ENCODE measurements at regions not wholly inside any gene's neighbourhood (a gene's known extent, or its start where the extent isn't known, plus 50 kb on each side); places are given as distances from the start of the nearest gene placed in this dataset.

GRCh38 chr14:88999137-88999536, 174.7 kb downstream of the TTC8 start:
- Histone ChIP-seq H3K9me2 (replicated peaks; ENCODE audit: low read depth, low read length) (no peaks in the 10 kb centered on the region), H3F3A (ENCODE audit: low read depth) (no peaks in the 10 kb centered on the region), H3K36me3 (ENCODE audit: insufficient read depth, low read length) (no peaks in the 10 kb centered on the region), H3K4me3 (ENCODE audit: low read length, poor library complexity, severe bottlenecking) (no peak overlapping the region), H3K79me2 (ENCODE audit: insufficient read depth, low read length) (no peaks in the 10 kb centered on the region), H3K9ac (ENCODE audit: low read depth, low read length, poor library complexity, severe bottlenecking) (no peak overlapping the region), H2AFZ (ENCODE audit: low read length) (no peak overlapping the region), H3K4me1 (ENCODE audit: insufficient read depth, low read length, poor library complexity, severe bottlenecking) (no peaks in the 10 kb centered on the region), H3K27me3 (ENCODE audit: insufficient read depth, low read length, poor library complexity, severe bottlenecking) (no peaks in the 10 kb centered on the region), H3K9me3 (ENCODE audit: insufficient read depth, low read depth, low read length) (no peaks in the 10 kb centered on the region), H3K4me2 (ENCODE audit: low read depth, low read length, poor library complexity, severe bottlenecking) (no peak overlapping the region), H4K20me1 (ENCODE audit: insufficient read depth, low read length, poor library complexity, severe bottlenecking) (no peaks in the 10 kb centered on the region)
- TF ChIP-seq, protein P1, sequence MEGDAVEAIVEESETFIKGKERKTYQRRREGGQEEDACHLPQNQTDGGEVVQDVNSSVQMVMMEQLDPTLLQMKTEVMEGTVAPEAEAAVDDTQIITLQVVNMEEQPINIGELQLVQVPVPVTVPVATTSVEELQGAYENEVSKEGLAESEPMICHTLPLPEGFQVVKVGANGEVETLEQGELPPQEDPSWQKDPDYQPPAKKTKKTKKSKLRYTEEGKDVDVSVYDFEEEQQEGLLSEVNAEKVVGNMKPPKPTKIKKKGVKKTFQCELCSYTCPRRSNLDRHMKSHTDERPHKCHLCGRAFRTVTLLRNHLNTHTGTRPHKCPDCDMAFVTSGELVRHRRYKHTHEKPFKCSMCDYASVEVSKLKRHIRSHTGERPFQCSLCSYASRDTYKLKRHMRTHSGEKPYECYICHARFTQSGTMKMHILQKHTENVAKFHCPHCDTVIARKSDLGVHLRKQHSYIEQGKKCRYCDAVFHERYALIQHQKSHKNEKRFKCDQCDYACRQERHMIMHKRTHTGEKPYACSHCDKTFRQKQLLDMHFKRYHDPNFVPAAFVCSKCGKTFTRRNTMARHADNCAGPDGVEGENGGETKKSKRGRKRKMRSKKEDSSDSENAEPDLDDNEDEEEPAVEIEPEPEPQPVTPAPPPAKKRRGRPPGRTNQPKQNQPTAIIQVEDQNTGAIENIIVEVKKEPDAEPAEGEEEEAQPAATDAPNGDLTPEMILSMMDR (conservative IDR thresholded peaks at IDR 0.05; ENCODE audit: low read length), result no peak
- TF ChIP-seq EZH2phosphoT487 (IDR thresholded peaks at IDR 0.05; ENCODE audit: borderline replicate concordance), result no peak

GRCh38 chr14:89000007-89000942, 175.8 kb downstream of the TTC8 start:
- Histone ChIP-seq H3K4me1 (ENCODE audit: insufficient read depth, low read length, poor library complexity, severe bottlenecking) (no peaks in the 10 kb centered on the region), H2AFZ (ENCODE audit: low read length) (no peak overlapping the region), H3K9ac (ENCODE audit: low read depth, low read length, poor library complexity, severe bottlenecking) (no peak overlapping the region), H3K4me3 (ENCODE audit: low read length, poor library complexity, severe bottlenecking) (no peak overlapping the region), H4K20me1 (ENCODE audit: insufficient read depth, low read length, poor library complexity, severe bottlenecking) (no peaks in the 10 kb centered on the region), H3K79me2 (ENCODE audit: insufficient read depth, low read length) (no peaks in the 10 kb centered on the region), H3K9me3 (ENCODE audit: insufficient read depth, low read depth, low read length) (no peaks in the 10 kb centered on the region), H3K36me3 (ENCODE audit: insufficient read depth, low read length) (no peaks in the 10 kb centered on the region), H3K4me2 (ENCODE audit: low read depth, low read length, poor library complexity, severe bottlenecking) (no peak overlapping the region), H3K27me3 (ENCODE audit: insufficient read depth, low read length, poor library complexity, severe bottlenecking) (no peaks in the 10 kb centered on the region), H3K9me2 (replicated peaks; ENCODE audit: low read depth, low read length) (no peaks in the 10 kb centered on the region), H3F3A (ENCODE audit: low read depth) (no peaks in the 10 kb centered on the region)
- TF ChIP-seq, protein P1 (conservative IDR thresholded peaks at IDR 0.05; ENCODE audit: low read length), result no peak
- TF ChIP-seq EZH2phosphoT487 (IDR thresholded peaks at IDR 0.05; ENCODE audit: borderline replicate concordance), result no peak

DNA sequence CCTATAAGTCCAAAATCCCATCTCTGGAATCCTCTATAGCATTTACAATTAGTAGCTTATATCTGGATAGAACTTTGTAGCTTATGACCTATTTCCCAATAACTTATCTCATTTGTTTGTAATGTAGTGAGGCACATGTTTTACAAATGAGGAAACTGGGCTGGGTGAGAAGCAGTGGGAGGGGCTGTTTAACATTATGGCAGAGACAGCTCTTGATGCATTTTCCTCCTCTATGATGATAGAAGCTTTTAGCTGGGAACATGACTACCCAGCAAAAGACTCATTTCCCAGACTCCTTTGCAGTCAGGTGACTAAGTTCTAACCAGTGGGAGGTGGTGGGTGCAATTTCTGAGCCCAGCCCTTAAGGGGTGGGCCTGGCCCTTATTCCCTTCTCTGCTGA, 179.7 kb downstream of the TTC8 start:
- TF ChIP-seq, protein P1 (conservative IDR thresholded peaks at IDR 0.05; ENCODE audit: low read length), result no peak
- TF ChIP-seq EZH2phosphoT487 (IDR thresholded peaks at IDR 0.05; ENCODE audit: borderline replicate concordance), result no peak
- no peaks in the 10 kb centered on the region for H3K9me3 ChIP-seq (ENCODE audit: insufficient read depth, low read depth, low read length)
- H3K79me2 ChIP-seq (ENCODE audit: insufficient read depth, low read length), result no peaks in the 10 kb centered on the region
- H3K36me3 ChIP-seq (ENCODE audit: insufficient read depth, low read length), result no peaks in the 10 kb centered on the region
- no peaks in the 10 kb centered on the region for H3K27me3 ChIP-seq (ENCODE audit: insufficient read depth, low read length, poor library complexity, severe bottlenecking)
- no peaks in the 10 kb centered on the region for H4K20me1 ChIP-seq (ENCODE audit: insufficient read depth, low read length, poor library complexity, severe bottlenecking)
- no peaks in the 10 kb centered on the region for H3K9me2 ChIP-seq (replicated peaks; ENCODE audit: low read depth, low read length)
- no peak overlapping the region for H2AFZ ChIP-seq (ENCODE audit: low read length)
- no peak overlapping the region for H3K4me3 ChIP-seq (ENCODE audit: low read length, poor library complexity, severe bottlenecking)
- no peak overlapping the region for H3K4me2 ChIP-seq (ENCODE audit: low read depth, low read length, poor library complexity, severe bottlenecking)
- no peaks in the 10 kb centered on the region for H3F3A ChIP-seq (ENCODE audit: low read depth)
- no peaks in the 10 kb centered on the region for H3K4me1 ChIP-seq (ENCODE audit: insufficient read depth, low read length, poor library complexity, severe bottlenecking)
- H3K9ac ChIP-seq (ENCODE audit: low read depth, low read length, poor library complexity, severe bottlenecking), result no peak overlapping the region
